ENCODE measurements at regions not wholly inside any gene's neighbourhood (a gene's known extent, or its start where the extent isn't known, plus 50 kb on each side); places are given as distances from the start of the nearest gene placed in this dataset.

DNA sequence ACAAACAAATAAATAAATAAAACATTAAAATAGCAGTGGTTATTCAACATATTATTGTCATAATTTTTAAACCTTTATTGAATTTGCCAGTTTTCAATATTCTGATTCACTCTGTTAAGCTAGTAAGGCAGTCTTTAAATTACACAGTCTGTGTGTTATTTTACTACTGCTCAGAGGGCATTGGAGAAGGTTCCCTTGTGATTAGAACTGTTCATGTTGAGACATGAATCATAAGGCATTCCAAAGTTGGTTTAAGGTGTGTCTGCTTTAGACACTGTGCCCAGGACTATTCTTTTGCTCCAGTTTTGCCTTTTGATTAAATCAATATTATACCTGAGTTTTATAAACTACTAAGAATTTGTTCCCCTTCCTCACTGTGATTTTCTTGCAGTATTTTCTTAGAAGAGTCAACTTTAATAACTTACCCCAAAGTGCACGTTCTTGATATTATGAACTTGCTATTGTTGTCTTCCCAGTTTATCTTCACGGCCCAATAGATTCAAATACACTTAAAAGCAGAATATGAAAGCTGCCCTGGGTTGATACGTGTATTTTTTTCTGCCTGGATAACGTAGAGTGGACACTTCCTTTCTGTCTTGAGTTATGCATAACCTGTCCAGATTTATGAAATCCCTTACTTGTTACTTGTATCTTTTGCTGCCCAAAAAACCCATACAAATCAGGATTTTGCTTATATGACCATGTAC, 105.3 kb upstream of the BCAT1 start:
- TF ChIP-seq, protein P1, sequence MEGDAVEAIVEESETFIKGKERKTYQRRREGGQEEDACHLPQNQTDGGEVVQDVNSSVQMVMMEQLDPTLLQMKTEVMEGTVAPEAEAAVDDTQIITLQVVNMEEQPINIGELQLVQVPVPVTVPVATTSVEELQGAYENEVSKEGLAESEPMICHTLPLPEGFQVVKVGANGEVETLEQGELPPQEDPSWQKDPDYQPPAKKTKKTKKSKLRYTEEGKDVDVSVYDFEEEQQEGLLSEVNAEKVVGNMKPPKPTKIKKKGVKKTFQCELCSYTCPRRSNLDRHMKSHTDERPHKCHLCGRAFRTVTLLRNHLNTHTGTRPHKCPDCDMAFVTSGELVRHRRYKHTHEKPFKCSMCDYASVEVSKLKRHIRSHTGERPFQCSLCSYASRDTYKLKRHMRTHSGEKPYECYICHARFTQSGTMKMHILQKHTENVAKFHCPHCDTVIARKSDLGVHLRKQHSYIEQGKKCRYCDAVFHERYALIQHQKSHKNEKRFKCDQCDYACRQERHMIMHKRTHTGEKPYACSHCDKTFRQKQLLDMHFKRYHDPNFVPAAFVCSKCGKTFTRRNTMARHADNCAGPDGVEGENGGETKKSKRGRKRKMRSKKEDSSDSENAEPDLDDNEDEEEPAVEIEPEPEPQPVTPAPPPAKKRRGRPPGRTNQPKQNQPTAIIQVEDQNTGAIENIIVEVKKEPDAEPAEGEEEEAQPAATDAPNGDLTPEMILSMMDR (IDR thresholded peaks at IDR 0.05; ENCODE audit: control extremely low read depth in 1 of 3, insufficient read depth in 1 of 3, low read depth in 1 of 3, low read length in 3 of 3), result no peak
- TF ChIP-seq KDM5A (IDR thresholded peaks at IDR 0.05; ENCODE audit: low read length), result no peak
